Body of pancreas (tissue), 4 donors: ENCODE measurements at regions not wholly inside any gene's neighbourhood (a gene's known extent, or its start where the extent isn't known, plus 50 kb on each side); places are given as distances from the start of the nearest gene placed in this dataset.

Source experiments
- ATAC-seq: fragments of 150-250 bp; one replicate; pipeline ENCODE4 v1.9.1; 2016
- DNase-seq, 4 donors: peaks; one replicate each; pipeline ENCODE4 v3.0.0-alpha.2; 2019
- H3K27ac ChIP-seq, 4 donors: fragments of 200-600 bp; sonication (generic); 1 replicate in 3 of 4; 2 replicates in 1 of 4; pipeline versions ENCODE4 v1.5.1 to v1.6.1; 2016 to 2019; ENCODE audit warnings: mild to moderate bottlenecking in 1 of 4, mixed read lengths in 1 of 4, moderate library complexity in 1 of 4
- H3K27me3 ChIP-seq, 2 donors: fragments of 200-600 bp; sonication (generic); one replicate each; pipeline ENCODE4 v1.6.0; 2016; ENCODE audit warnings: mild to moderate bottlenecking in 1 of 2
- H3K36me3 ChIP-seq, 2 donors: fragments of 200-600 bp; sonication (generic); replicated peaks in 1 of 2; 2 replicates each; pipeline ENCODE4 v1.5.1; 2016; ENCODE audit warnings: low read depth in 2 of 2; ENCODE audit not compliant: insufficient read depth in 1 of 2
- H3K4me1 ChIP-seq: fragments of 200-600 bp; sonication (generic); one replicate; pipeline ENCODE4 v1.6.0; 2016
- H3K4me3 ChIP-seq, 2 donors: fragments of 200-600 bp; sonication (generic); 1 replicate in 1 of 2; 2 replicates in 1 of 2; pipeline ENCODE4 v1.5.1; 2016 to 2019
- H3K9me3 ChIP-seq, 3 donors: fragments of 200-600 bp; sonication (generic); 1 replicate in 2 of 3; 2 replicates in 1 of 3; pipeline ENCODE4 v1.5.1; 2016
- POLR2A ChIP-seq, 3 donors: fragments of 450-650 bp; IDR thresholded peaks; one replicate each; pipeline ENCODE4 v1.6.1; 2016; ENCODE audit warnings: antibody characterized with exemption in 3 of 3, mild to moderate bottlenecking in 2 of 3
- WGBS, 2 donors: methylation state at CpG; one replicate each; pipeline ENCODE4 v1.1.5; 2017; 5-methylcytosine and 5-hydroxymethylcytosine counted together
- intact Hi-C: fragments of 100-400 bp; cut with DNase I; formaldehyde crosslinking; loops from one replicate; pipeline ENCODE4 v1.15.1; 2023
- TF ChIP-seq, protein P1 (sequence below), 7 experiments: fragments of 450-650 bp in 4 of 7; fragments of 200-600 bp in 3 of 7; sonication (generic) in 3 of 7; IDR thresholded peaks; one replicate each; pipeline ENCODE4 v1.5.1; 2016 to 2019; ENCODE audit warnings: antibody characterized with exemption in 7 of 7

DNA sequence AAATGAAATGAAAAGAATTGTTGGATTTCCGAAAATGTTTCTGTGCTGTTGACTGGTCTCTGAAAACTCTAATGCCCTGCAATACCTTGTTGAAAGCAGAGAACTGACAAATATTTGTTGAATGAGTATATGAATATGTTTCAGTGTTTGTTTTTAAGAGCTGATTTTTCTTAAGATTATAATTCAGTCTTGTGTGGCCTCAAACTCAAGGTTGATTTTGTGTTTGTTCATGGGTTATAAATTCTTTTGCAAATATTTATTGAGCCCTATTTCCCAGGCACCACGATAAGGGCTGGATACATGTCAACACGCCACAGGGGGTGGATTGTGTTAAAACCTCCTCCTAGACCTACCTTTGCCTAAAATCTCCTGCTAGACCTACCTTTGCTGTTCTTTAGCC is 203.9 kb upstream of the PLPP4 start:
- TF ChIP-seq, protein P1, sequence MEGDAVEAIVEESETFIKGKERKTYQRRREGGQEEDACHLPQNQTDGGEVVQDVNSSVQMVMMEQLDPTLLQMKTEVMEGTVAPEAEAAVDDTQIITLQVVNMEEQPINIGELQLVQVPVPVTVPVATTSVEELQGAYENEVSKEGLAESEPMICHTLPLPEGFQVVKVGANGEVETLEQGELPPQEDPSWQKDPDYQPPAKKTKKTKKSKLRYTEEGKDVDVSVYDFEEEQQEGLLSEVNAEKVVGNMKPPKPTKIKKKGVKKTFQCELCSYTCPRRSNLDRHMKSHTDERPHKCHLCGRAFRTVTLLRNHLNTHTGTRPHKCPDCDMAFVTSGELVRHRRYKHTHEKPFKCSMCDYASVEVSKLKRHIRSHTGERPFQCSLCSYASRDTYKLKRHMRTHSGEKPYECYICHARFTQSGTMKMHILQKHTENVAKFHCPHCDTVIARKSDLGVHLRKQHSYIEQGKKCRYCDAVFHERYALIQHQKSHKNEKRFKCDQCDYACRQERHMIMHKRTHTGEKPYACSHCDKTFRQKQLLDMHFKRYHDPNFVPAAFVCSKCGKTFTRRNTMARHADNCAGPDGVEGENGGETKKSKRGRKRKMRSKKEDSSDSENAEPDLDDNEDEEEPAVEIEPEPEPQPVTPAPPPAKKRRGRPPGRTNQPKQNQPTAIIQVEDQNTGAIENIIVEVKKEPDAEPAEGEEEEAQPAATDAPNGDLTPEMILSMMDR (IDR thresholded peaks at IDR 0.05): no peak
- TF ChIP-seq POLR2A (IDR thresholded peaks at IDR 0.05): no peak
- no peaks in the 10 kb centered on the region for H3K27me3 ChIP-seq
- intact Hi-C loops: no loop called here
- H3K36me3 ChIP-seq: no peaks in the 10 kb centered on the region
- H3K27ac ChIP-seq: no peak overlapping the region
- peak; percentile 95 for ATAC-seq
- DNase-seq: peak; percentile 38 to 69 (median 52)
- no peaks in the 10 kb centered on the region for H3K9me3 ChIP-seq
- 13 to 20% methylated on average over 3 of the region's 3 CpGs for WGBS, 2 donors
- no peak overlapping the region for H3K4me3 ChIP-seq
- H3K4me1 ChIP-seq: peaks cover 15% of the 10 kb centered on the region

DNA sequence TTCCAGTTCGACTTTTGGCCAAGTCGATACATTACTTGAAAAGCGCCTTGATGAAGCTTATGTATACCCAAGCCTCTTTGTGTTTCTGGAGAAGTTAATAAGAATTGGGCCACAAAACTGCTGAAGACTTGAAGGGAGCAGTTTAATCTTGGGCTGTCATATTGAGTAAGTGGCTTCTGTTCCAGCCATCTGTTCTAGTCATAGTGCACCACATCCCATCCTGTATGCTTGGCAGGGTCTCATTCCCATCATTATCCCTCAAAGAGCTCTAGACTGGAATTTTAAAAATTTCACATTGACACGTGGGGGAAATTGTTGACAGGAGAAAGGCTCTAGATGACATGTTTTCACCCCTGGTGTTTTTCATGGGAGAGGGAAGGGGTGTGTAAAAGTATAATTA is 196.6 kb upstream of the PLPP4 start:
- H3K4me1 ChIP-seq: peaks cover 9% of the 10 kb centered on the region
- no peaks in the 10 kb centered on the region for H3K36me3 ChIP-seq
- intact Hi-C loops: no loop called here
- no peak overlapping the region for H3K27ac ChIP-seq
- H3K9me3 ChIP-seq: no peaks in the 10 kb centered on the region
- TF ChIP-seq, protein P1 (IDR thresholded peaks at IDR 0.05): no peak
- TF ChIP-seq POLR2A (IDR thresholded peaks at IDR 0.05): no peak
- WGBS, 2 donors: 88 to 89% methylated on average over 4 of the region's 4 CpGs
- H3K27me3 ChIP-seq: no peaks in the 10 kb centered on the region
- ATAC-seq (no peak), DNase-seq (no peak)
- H3K4me3 ChIP-seq: no peak overlapping the region

DNA sequence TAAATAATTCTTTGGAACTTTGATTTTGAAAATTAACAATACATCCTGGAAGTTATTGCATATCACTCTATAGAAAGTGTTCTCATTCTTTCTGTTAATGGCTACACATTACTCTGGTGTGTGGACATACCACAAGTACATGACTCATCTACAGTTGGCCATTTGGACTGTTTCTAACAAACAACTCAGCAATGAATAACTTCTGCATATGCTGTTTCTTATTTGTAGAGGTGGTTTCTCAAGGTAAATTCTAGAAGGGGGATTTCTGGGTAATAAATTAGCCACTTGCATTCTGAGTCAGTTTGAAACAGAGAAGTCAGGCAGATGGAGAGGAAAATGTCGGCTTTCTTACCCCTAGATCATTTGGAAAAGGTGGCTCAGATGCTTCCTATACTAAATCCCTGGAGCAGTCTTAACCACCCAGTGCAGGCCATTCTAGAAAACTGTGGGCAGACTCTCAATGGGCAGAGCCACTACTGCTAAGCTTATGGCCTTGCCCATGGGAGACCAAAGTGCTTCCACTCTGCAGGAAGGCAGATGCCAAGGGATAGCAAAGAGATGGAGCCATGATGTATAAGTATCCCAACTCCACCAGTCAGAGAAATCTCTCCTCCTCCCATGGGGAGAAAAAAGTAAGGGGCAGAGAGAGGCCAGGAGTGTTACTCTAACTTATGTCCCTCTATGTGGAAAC is 194.0 kb upstream of the PLPP4 start:
- no peaks in the 10 kb centered on the region for H3K36me3 ChIP-seq
- TF ChIP-seq, protein P1 (IDR thresholded peaks at IDR 0.05): no peak
- no peak for TF ChIP-seq POLR2A (IDR thresholded peaks at IDR 0.05)
- H3K27ac ChIP-seq: no peak overlapping the region
- H3K27me3 ChIP-seq: no peaks in the 10 kb centered on the region
- H3K9me3 ChIP-seq: no peaks in the 10 kb centered on the region
- ATAC-seq (no peak), DNase-seq (no peak)
- intact Hi-C loops: no loop called here
- 83 to 100% methylated on average over 1 of the region's 1 CpG for WGBS, 2 donors
- H3K4me1 ChIP-seq: peaks cover 11% of the 10 kb centered on the region
- H3K4me3 ChIP-seq: no peak overlapping the region

DNA sequence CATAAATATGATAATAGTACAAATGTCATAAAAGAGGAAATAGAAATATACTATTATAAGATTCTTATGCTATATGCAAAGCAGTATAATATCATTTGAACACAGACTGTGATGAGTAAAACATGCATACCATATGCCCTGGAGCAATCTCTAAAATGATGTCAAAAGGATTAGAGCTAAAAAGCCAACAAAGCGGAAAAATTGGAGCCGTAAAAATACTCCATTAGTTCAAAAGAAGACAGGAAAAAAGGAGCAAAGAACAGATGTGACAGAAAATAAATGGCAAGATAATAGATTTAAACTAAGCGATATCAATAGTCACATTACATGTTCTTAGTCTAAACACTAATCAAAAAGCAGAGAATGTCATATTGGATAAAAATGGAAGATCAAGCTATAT is 191.0 kb upstream of the PLPP4 start:
- 95 to 96% methylated on average over 3 of the region's 3 CpGs for WGBS, 2 donors

More for the DNA sequence above, 191.0 kb upstream of the PLPP4 start:
- no peak for TF ChIP-seq POLR2A (IDR thresholded peaks at IDR 0.05)
- TF ChIP-seq, protein P1 (IDR thresholded peaks at IDR 0.05): no peak
- intact Hi-C loops: no loop called here
- Histone ChIP-seq H3K4me3 (no peak overlapping the region), H3K4me1 (peaks cover 11% of the 10 kb centered on the region), H3K9me3 (no peaks in the 10 kb centered on the region), H3K27me3 (no peaks in the 10 kb centered on the region), H3K27ac (no peak overlapping the region), H3K36me3 (no peaks in the 10 kb centered on the region)
- DNase-seq (no peak), ATAC-seq (no peak)
